ENCODE measurements at regions not wholly inside any gene's neighbourhood (a gene's known extent, or its start where the extent isn't known, plus 50 kb on each side); places are given as distances from the start of the nearest gene placed in this dataset.

- Histone ChIP-seq H3K9me3 (ENCODE audit: control insufficient read depth, insufficient read depth, low read length) (no peaks in the 10 kb centered on the region), H3K4me1 (ENCODE audit: insufficient read depth, low read length) (no peaks in the 10 kb centered on the region), H3K9ac (ENCODE audit: low read depth, low read length) (no peak overlapping the region), H3K36me3 (ENCODE audit: insufficient read depth, low read length) (no peaks in the 10 kb centered on the region)
These were observed 1094.0 kb upstream of the B3GALT2 start for GRCh38 chr1:194280463-194280862.

GRCh38 chr1:194279975-194280374 is 1093.6 kb upstream of the B3GALT2 start:
- Histone ChIP-seq H3K4me1 (ENCODE audit: insufficient read depth, low read length) (no peaks in the 10 kb centered on the region), H3K9me3 (ENCODE audit: control insufficient read depth, insufficient read depth, low read length) (no peaks in the 10 kb centered on the region), H3K9ac (ENCODE audit: low read depth, low read length) (no peak overlapping the region), H3K36me3 (ENCODE audit: insufficient read depth, low read length) (no peaks in the 10 kb centered on the region)

- no peaks in the 10 kb centered on the region for H3K4me1 ChIP-seq (ENCODE audit: insufficient read depth, low read length)
- no peaks in the 10 kb centered on the region for H3K36me3 ChIP-seq (ENCODE audit: insufficient read depth, low read length)
- no peaks in the 10 kb centered on the region for H3K9me3 ChIP-seq (ENCODE audit: control insufficient read depth, insufficient read depth, low read length)
- no peak overlapping the region for H3K9ac ChIP-seq (ENCODE audit: low read depth, low read length)
These were observed 1091.5 kb upstream of the B3GALT2 start for GRCh38 chr1:194277927-194278326.

- H3K9ac ChIP-seq (ENCODE audit: low read depth, low read length) = no peak overlapping the region
- H3K9me3 ChIP-seq (ENCODE audit: control insufficient read depth, insufficient read depth, low read length) = no peaks in the 10 kb centered on the region
- no peaks in the 10 kb centered on the region for H3K4me1 ChIP-seq (ENCODE audit: insufficient read depth, low read length)
- no peaks in the 10 kb centered on the region for H3K36me3 ChIP-seq (ENCODE audit: insufficient read depth, low read length)
These were observed 1087.2 kb upstream of the B3GALT2 start for GRCh38 chr1:194273660-194274059.

GRCh38 chr1:194268839-194269238 is 1082.4 kb upstream of the B3GALT2 start:
- Histone ChIP-seq H3K9ac (ENCODE audit: low read depth, low read length) (no peak overlapping the region), H3K4me1 (ENCODE audit: insufficient read depth, low read length) (no peaks in the 10 kb centered on the region), H3K36me3 (ENCODE audit: insufficient read depth, low read length) (no peaks in the 10 kb centered on the region), H3K9me3 (ENCODE audit: control insufficient read depth, insufficient read depth, low read length) (no peaks in the 10 kb centered on the region; the same call in 1 of the 2 replicates)

- H3K9me3 ChIP-seq (ENCODE audit: control insufficient read depth, insufficient read depth, low read length) = no peaks in the 10 kb centered on the region; the same call in 1 of the 2 replicates
- H3K36me3 ChIP-seq (ENCODE audit: insufficient read depth, low read length) = no peaks in the 10 kb centered on the region
- H3K4me1 ChIP-seq (ENCODE audit: insufficient read depth, low read length) = no peaks in the 10 kb centered on the region
- no peak overlapping the region for H3K9ac ChIP-seq (ENCODE audit: low read depth, low read length)
These were observed 1080.6 kb upstream of the B3GALT2 start for GRCh38 chr1:194267021-194267420.

- Histone ChIP-seq H3K9me3 (ENCODE audit: control insufficient read depth, insufficient read depth, low read length) (no peaks in the 10 kb centered on the region), H3K4me1 (ENCODE audit: insufficient read depth, low read length) (no peaks in the 10 kb centered on the region), H3K9ac (ENCODE audit: low read depth, low read length) (no peak overlapping the region), H3K36me3 (ENCODE audit: insufficient read depth, low read length) (no peaks in the 10 kb centered on the region)
These were observed 1069.6 kb upstream of the B3GALT2 start for GRCh38 chr1:194256010-194256409.

- H3K4me1 ChIP-seq (ENCODE audit: insufficient read depth, low read length) = no peaks in the 10 kb centered on the region
- H3K9me3 ChIP-seq (ENCODE audit: control insufficient read depth, insufficient read depth, low read length) = no peaks in the 10 kb centered on the region
- no peaks in the 10 kb centered on the region for H3K36me3 ChIP-seq (ENCODE audit: insufficient read depth, low read length)
- H3K9ac ChIP-seq (ENCODE audit: low read depth, low read length) = no peak overlapping the region
These were observed 1065.8 kb upstream of the B3GALT2 start for GRCh38 chr1:194252199-194252598.

GRCh38 chr1:194241215-194241614 is 1054.8 kb upstream of the B3GALT2 start:
- H3K9me3 ChIP-seq (ENCODE audit: control insufficient read depth, insufficient read depth, low read length) = no peaks in the 10 kb centered on the region

GRCh38 chr1:194233069-194233468 is 1046.7 kb upstream of the B3GALT2 start:
- no peaks in the 10 kb centered on the region for H3K36me3 ChIP-seq (ENCODE audit: insufficient read depth, low read length)
- no peak overlapping the region for H3K9ac ChIP-seq (ENCODE audit: low read depth, low read length)
- no peaks in the 10 kb centered on the region for H3K9me3 ChIP-seq (ENCODE audit: control insufficient read depth, insufficient read depth, low read length)
- H3K4me1 ChIP-seq (ENCODE audit: insufficient read depth, low read length) = no peaks in the 10 kb centered on the region

More at GRCh38 chr1:194241215-194241614, 1054.8 kb upstream of the B3GALT2 start:
- no peaks in the 10 kb centered on the region for H3K36me3 ChIP-seq (ENCODE audit: insufficient read depth, low read length)
- H3K9ac ChIP-seq (ENCODE audit: low read depth, low read length) = no peak overlapping the region
- no peaks in the 10 kb centered on the region for H3K4me1 ChIP-seq (ENCODE audit: insufficient read depth, low read length)

GRCh38 chr1:194230351-194231144 is 1044.1 kb upstream of the B3GALT2 start:
- no peaks in the 10 kb centered on the region for H3K36me3 ChIP-seq (ENCODE audit: insufficient read depth, low read length)

GRCh38 chr1:194228427-194228826 is 1042.0 kb upstream of the B3GALT2 start:
- H3K4me1 ChIP-seq (ENCODE audit: insufficient read depth, low read length) = no peaks in the 10 kb centered on the region
- no peaks in the 10 kb centered on the region for H3K36me3 ChIP-seq (ENCODE audit: insufficient read depth, low read length)
- no peaks in the 10 kb centered on the region for H3K9me3 ChIP-seq (ENCODE audit: control insufficient read depth, insufficient read depth, low read length)
- no peak overlapping the region for H3K9ac ChIP-seq (ENCODE audit: low read depth, low read length)

More at GRCh38 chr1:194230351-194231144, 1044.1 kb upstream of the B3GALT2 start:
- Histone ChIP-seq H3K9me3 (ENCODE audit: control insufficient read depth, insufficient read depth, low read length) (no peaks in the 10 kb centered on the region), H3K9ac (ENCODE audit: low read depth, low read length) (no peak overlapping the region), H3K4me1 (ENCODE audit: insufficient read depth, low read length) (no peaks in the 10 kb centered on the region)

GRCh38 chr1:194227161-194227560 is 1040.7 kb upstream of the B3GALT2 start:
- Histone ChIP-seq H3K9me3 (ENCODE audit: control insufficient read depth, insufficient read depth, low read length) (no peaks in the 10 kb centered on the region), H3K9ac (ENCODE audit: low read depth, low read length) (no peak overlapping the region), H3K36me3 (ENCODE audit: insufficient read depth, low read length) (no peaks in the 10 kb centered on the region), H3K4me1 (ENCODE audit: insufficient read depth, low read length) (no peaks in the 10 kb centered on the region)

GRCh38 chr1:194225821-194226220 is 1039.4 kb upstream of the B3GALT2 start:
- Histone ChIP-seq H3K36me3 (ENCODE audit: insufficient read depth, low read length) (no peaks in the 10 kb centered on the region), H3K9ac (ENCODE audit: low read depth, low read length) (no peak overlapping the region)

GRCh38 chr1:194223596-194223995 is 1037.2 kb upstream of the B3GALT2 start:
- Histone ChIP-seq H3K36me3 (ENCODE audit: insufficient read depth, low read length) (no peaks in the 10 kb centered on the region), H3K4me1 (ENCODE audit: insufficient read depth, low read length) (no peaks in the 10 kb centered on the region), H3K9me3 (ENCODE audit: control insufficient read depth, insufficient read depth, low read length) (no peaks in the 10 kb centered on the region), H3K9ac (ENCODE audit: low read depth, low read length) (no peak overlapping the region)

More at GRCh38 chr1:194225821-194226220, 1039.4 kb upstream of the B3GALT2 start:
- no peaks in the 10 kb centered on the region for H3K4me1 ChIP-seq (ENCODE audit: insufficient read depth, low read length)
- no peaks in the 10 kb centered on the region for H3K9me3 ChIP-seq (ENCODE audit: control insufficient read depth, insufficient read depth, low read length)
